SK-MEL-5 (cell line): ENCODE measurements at regions not wholly inside any gene's neighbourhood (a gene's known extent, or its start where the extent isn't known, plus 50 kb on each side); places are given as distances from the start of the nearest gene placed in this dataset.
"Not testable (repeated sequence)": the region's sequence is repeated elsewhere in the genome, so short reads cannot be mapped to it uniquely, and the experiment has no call there.

Source experiments
- DNase-seq: peaks from one replicate; pipeline ENCODE4 v3.0.0-alpha.2; 2016; ENCODE audit warnings: low read depth, low spot score
- in situ Hi-C: cut with HindIII; loops from 2 replicates; pipeline ENCODE4 v1.10.0; 2016; ENCODE audit warnings: low sequenced_read_pairs, high pct_unique_total_duplicates, low pct_unique_long_range_greater_than_20kb
- small RNA-seq, 2 experiments: library from RNA; depleted of rRNA; stranded (forward); fragments of <200 nt; gene quantifications; one replicate each; pipeline ENCODE3, GENCODE V24; 2014

GRCh38 chr3:75579536-75579935 is 84.6 kb upstream of the FRG2C start:
- DNase-seq, in situ Hi-C loops: not testable (repeated sequence)

- in situ Hi-C loops, result not testable (repeated sequence)
- DNase-seq, result peak; percentile 6
Measured at GRCh38 chr3:75579981-75580782, 83.9 kb upstream of the FRG2C start.

GRCh38 chr3:75582536-75582935 is 81.6 kb upstream of the FRG2C start:
- DNase-seq, in situ Hi-C loops: not testable (repeated sequence)

- DNase-seq, in situ Hi-C loops: not testable (repeated sequence)
Measured at GRCh38 chr3:75583116-75583515, 81.0 kb upstream of the FRG2C start.

- DNase-seq, in situ Hi-C loops: not testable (repeated sequence)
Measured at GRCh38 chr3:75587695-75588094, 76.4 kb upstream of the FRG2C start.

GRCh38 chr3:75590382-75590781 is 73.7 kb upstream of the FRG2C start:
- in situ Hi-C loops, DNase-seq: not testable (repeated sequence)

GRCh38 chr3:75604286-75604934 is 59.7 kb upstream of the FRG2C start:
- in situ Hi-C loops, result not testable (repeated sequence)
- DNase-seq, result peak; percentile 31

GRCh38 chr3:75607996-75608395 is 56.1 kb upstream of the FRG2C start:
- in situ Hi-C loops, DNase-seq: not testable (repeated sequence)

GRCh38 chr3:75609598-75609997 is 54.5 kb upstream of the FRG2C start:
- DNase-seq, in situ Hi-C loops: not testable (repeated sequence)

- no peak for DNase-seq
- in situ Hi-C loops, result no loop called here
Measured at GRCh38 chr3:75610773-75611172, 53.4 kb upstream of the FRG2C start.

GRCh38 chr3:75611724-75612460 is 52.2 kb upstream of the FRG2C start:
- in situ Hi-C loops, DNase-seq: not testable (repeated sequence)

Small RNA genes lying in the stretch of these regions (small RNA-seq; reads per million reads assigned to genes)
- 0 reads per million in 2 experiments for gene AC139453.1
- gene LSP1P2, result 0 reads per million in 2 experiments
- gene MIR4444-2, result 0 reads per million in 2 experiments
- gene RN7SL294P, result 0 reads per million in 2 experiments
- 0 reads per million in 2 experiments for gene SNRPCP10
